K562 (cell line): ENCODE measurements at regions not wholly inside any gene's neighbourhood (a gene's known extent, or its start where the extent isn't known, plus 50 kb on each side); places are given as distances from the start of the nearest gene placed in this dataset.

Experiments
- ATAC-seq: fragments of 200-7000 bp; cut with Tn5 transposase; 3 replicates; pipeline ENCODE4 v1.9.1; 2020; ENCODE audit warnings: moderate library complexity
- BruUV-seq: library from RNA; stranded (reverse); fragments of 400-500 nt; replicated peaks from 2 replicates; lab custom pipeline; 2021; lab: Mats Ljungman, UMichigan
- CTCF ChIA-PET: fragments of 300-600 bp; formaldehyde crosslinking; extraction: SDS; loops from one replicate; lab custom pipeline; 2021; ENCODE audit warnings: low intra/inter-chr PET ratio; lab: Yijun Ruan, JAX
- POLR2A ChIA-PET: fragments of 300-600, 350-650 bp; sonication (Branson Sonifier 250); formaldehyde crosslinking; extraction: SDS; loops from one replicate; lab custom pipeline; 2021; ENCODE audit warnings: antibody characterized with exemption, inconsistent platforms; lab: Yijun Ruan, JAX
- DNase-seq, 4 experiments: peaks; one replicate each; pipeline versions ENCODE4 v3.0.0 to v3.0.0-alpha.2; 2011 to 2018; ENCODE audit warnings: low spot score in 3 of 4, mixed read lengths in 3 of 4; ENCODE audit errors: extremely low read depth in 1 of 4
- FAIRE-seq: peaks from 2 replicates; lab custom pipeline; 2011; peaks lifted over from hg19 to GRCh38; lab: Jason Lieb, UNC
- H2AFZ ChIP-seq: 2 replicates; pipeline ENCODE4 v1.6.0; 2011; ENCODE audit warnings: low read depth, low read length, control low read depth, inconsistent platforms
- H3K27ac ChIP-seq: fragments of 200-600 bp; 3 replicates; pipeline ENCODE4 v1.8.0; 2011; ENCODE audit warnings: low read depth, mild to moderate bottlenecking, control low read depth, inconsistent platforms, low read length, moderate library complexity, mixed read lengths; ENCODE audit errors: extremely low read depth
- H3K27me3 ChIP-seq, 2 experiments: fragments of 300-600 bp in 1 of 2; 2 replicates in 1 of 2; 3 replicates in 1 of 2; pipeline versions ENCODE4 v1.6.0 to v1.8.0; 2011; ENCODE audit warnings: inconsistent platforms in 2 of 2, low read length in 2 of 2, mild to moderate bottlenecking in 1 of 2, mixed read lengths in 1 of 2, moderate library complexity in 1 of 2; ENCODE audit not compliant: control insufficient read depth in 2 of 2, insufficient read depth in 2 of 2
- H3K36me3 ChIP-seq: fragments of 300-600 bp; 3 replicates; pipeline ENCODE4 v1.8.0; 2011; ENCODE audit warnings: mild to moderate bottlenecking, low read length, inconsistent platforms; ENCODE audit not compliant: control insufficient read depth, insufficient read depth
- H3K4me1 ChIP-seq, 2 experiments: fragments of 200-600 bp in 1 of 2; replicated peaks in 1 of 2; 2 replicates in 1 of 2; 3 replicates in 1 of 2; pipeline versions ENCODE4 v1.5.1 to v1.8.0; 2011; ENCODE audit warnings: inconsistent platforms in 2 of 2, low read length in 2 of 2, mild to moderate bottlenecking in 1 of 2, mixed read lengths in 1 of 2, moderate library complexity in 1 of 2; ENCODE audit not compliant: control insufficient read depth in 2 of 2, insufficient read depth in 2 of 2
- H3K4me2 ChIP-seq: 2 replicates; pipeline ENCODE4 v1.6.1; 2011; ENCODE audit warnings: low read length, control low read depth, inconsistent platforms, mixed read lengths; ENCODE audit not compliant: insufficient read depth
- H3K4me3 ChIP-seq: fragments of 200-600 bp; sonication (generic), shearing (Covaris generic); 2 replicates; pipeline ENCODE4 v1.5.1; 2016; ENCODE audit warnings: control low read depth, inconsistent platforms
- H3K79me2 ChIP-seq: fragments of 200-600 bp; 3 replicates; pipeline ENCODE4 v1.8.0; 2011; ENCODE audit warnings: low read length, inconsistent platforms; ENCODE audit not compliant: control insufficient read depth, insufficient read depth
- H3K9ac ChIP-seq, 2 experiments: 2 replicates each; pipeline versions ENCODE4 v1.6.0 to v1.6.1; 2011; ENCODE audit warnings: low read depth in 2 of 2, low read length in 2 of 2, control low read depth in 1 of 2, inconsistent platforms in 1 of 2, mild to moderate bottlenecking in 1 of 2, mixed read lengths in 1 of 2; ENCODE audit not compliant: insufficient read depth in 1 of 2
- H3K9me1 ChIP-seq: one replicate; pipeline ENCODE4 v1.6.0; 2011; ENCODE audit warnings: inconsistent platforms, mild to moderate bottlenecking, low read length, moderate library complexity; ENCODE audit not compliant: control insufficient read depth, insufficient read depth
- H3K9me3 ChIP-seq: replicated peaks from 2 replicates; pipeline ENCODE4 v1.5.1; 2011; ENCODE audit warnings: low read depth, low read length, inconsistent platforms; ENCODE audit not compliant: control insufficient read depth, insufficient read depth
- H4K20me1 ChIP-seq: replicated peaks from 2 replicates; pipeline ENCODE4 v1.6.1; 2011; ENCODE audit warnings: low read length, inconsistent platforms, mixed read lengths; ENCODE audit not compliant: control insufficient read depth, insufficient read depth
- CREB5 ChIP-seq: fragments of 250-450 bp; sonication (Bioruptor Pico); IDR thresholded peaks from 2 replicates; pipeline ENCODE4 v1.5.0; 2020; ENCODE audit warnings: mild to moderate bottlenecking
- NBN ChIP-seq: fragments of 450-650 bp; IDR thresholded peaks from 2 replicates; pipeline ENCODE4 v1.6.1; 2016; ENCODE audit warnings: low read depth, mild to moderate bottlenecking
- PCBP2 ChIP-seq: fragments of 200-400 bp; formaldehyde crosslinking; IDR thresholded peaks from 2 replicates; pipeline ENCODE4 v1.6.1; 2018; ENCODE audit warnings: low read length, low read depth, mild to moderate bottlenecking, moderate library complexity; ENCODE audit not compliant: poor library complexity, severe bottlenecking
- POLR2G ChIP-seq: fragments of 200-400 bp; formaldehyde crosslinking; IDR thresholded peaks from 2 replicates; pipeline ENCODE4 v1.6.1; 2017; ENCODE audit warnings: low read depth, mild to moderate bottlenecking, antibody characterized with exemption, low read length, moderate library complexity
- PRPF4 ChIP-seq: fragments of 200-400 bp; formaldehyde crosslinking; IDR thresholded peaks from one replicate; pipeline ENCODE4 v1.6.1; 2017; ENCODE audit warnings: low read length, low read depth, mild to moderate bottlenecking; ENCODE audit not compliant: insufficient read depth, poor library complexity, severe bottlenecking
- TRIM24 ChIP-seq, 2 experiments: fragments of 450-650 bp; IDR thresholded peaks; 2 replicates each; pipeline ENCODE4 v1.6.1; 2016
- ZNF655 ChIP-seq: fragments of 250-450 bp; sonication (Bioruptor Pico); IDR thresholded peaks from 2 replicates; pipeline ENCODE4 v1.5.0; 2021
- in situ Hi-C: fragments of 300-500 bp; cut with MboI; formaldehyde crosslinking; loops from 4 replicates; pipeline ENCODE4 v1.15.0; 2018; ENCODE audit warnings: inconsistent platforms, mixed read lengths
- intact Hi-C: fragments of 100-400 bp; cut with micrococcal nuclease; formaldehyde crosslinking; loops from 2 replicates; pipeline ENCODE4 v1.14.2; 2022

GRCh38 chr7:92967238-92967637, 130.9 kb upstream of the CDK6 start:
- no peak for ATAC-seq
- POLR2A ChIA-PET, result interaction anchor here (0.9 kb wide), 1 partner anchor 11 kb away, joined by 3 read pairs; no protein-coding TSS in a partner anchor
- intact Hi-C loops, result no loop called here

More at GRCh38 chr7:92967238-92967637, 130.9 kb upstream of the CDK6 start:
- H4K20me1 ChIP-seq, result no peaks in the 10 kb centered on the region
- no peaks in the 10 kb centered on the region for H3K4me1 ChIP-seq
- no peak for FAIRE-seq
- CTCF ChIA-PET, result no interaction called here
- no peak overlapping the region for H2AFZ ChIP-seq
- TF ChIP-seq PCBP2 (no peak), NBN (no peak), TRIM24 (IDR thresholded peaks at IDR 0.05) (no peak), POLR2G (no peak), CREB5 (CRISPR knock-in tag) (no peak), PRPF4 (no peak), ZNF655 (CRISPR knock-in tag) (no peak)
- TF ChIP-seq, all 486 proteins: peak for 0
- Histone ChIP-seq H3K9ac (no peak overlapping the region), H3K9me1 (no peaks in the 10 kb centered on the region), H3K4me3 (no peak overlapping the region), H3K27me3 (no peaks in the 10 kb centered on the region), H3K9me3 (no peaks in the 10 kb centered on the region), H3K36me3 (no peaks in the 10 kb centered on the region), H3K79me2 (no peaks in the 10 kb centered on the region), H3K27ac (no peak overlapping the region), H3K4me2 (no peak overlapping the region)
- no peak for DNase-seq
- no TSS peak for BruUV-seq
- in situ Hi-C loops, result no loop called here
